PC-9 (cell line): ENCODE measurements at regions not wholly inside any gene's neighbourhood (a gene's known extent, or its start where the extent isn't known, plus 50 kb on each side); places are given as distances from the start of the nearest gene placed in this dataset.

Experiments
- BruUV-seq: library from RNA; stranded (reverse); fragments of 400-500 nt; replicated peaks from 2 replicates; lab custom pipeline; 2021; lab: Mats Ljungman, UMichigan
- CTCF ChIA-PET: fragments of 300-600 bp; sonication (Branson Sonifier 250); formaldehyde crosslinking; loops from one replicate; lab custom pipeline; 2022; ENCODE audit warnings: antibody characterized with exemption; lab: Charles Lee
- POLR2A ChIA-PET: fragments of 300-600 bp; sonication (Branson Sonifier 250); formaldehyde crosslinking; loops from one replicate; lab custom pipeline; 2022; ENCODE audit warnings: antibody characterized with exemption; ENCODE audit not compliant: unreplicated experiment; lab: Charles Lee
- DNase-seq, 2 experiments: peaks; one replicate each; pipeline versions ENCODE4 v3.0.0 to v3.0.0-alpha.2; 2015 to 2022; ENCODE audit warnings: mixed read lengths in 1 of 2
- H2AFZ ChIP-seq: fragments of 200-600 bp; sonication (generic); 2 replicates; pipeline ENCODE4 v1.8.1; 2017; ENCODE audit warnings: antibody characterized with exemption
- H3F3A ChIP-seq: fragments of 200-600 bp; sonication (generic); 2 replicates; pipeline ENCODE4 v1.8.1; 2017; ENCODE audit warnings: antibody characterized with exemption, mild to moderate bottlenecking, low read depth; ENCODE audit not compliant: insufficient read depth
- H3K27ac ChIP-seq: fragments of 200-600 bp; sonication (generic); 2 replicates; pipeline ENCODE4 v1.6.1; 2016; ENCODE audit warnings: mixed run types
- H3K27me3 ChIP-seq: fragments of 200-600 bp; sonication (generic); 2 replicates; pipeline ENCODE4 v1.6.1; 2016; ENCODE audit warnings: low read depth, mixed run types; ENCODE audit not compliant: insufficient read depth
- H3K36me3 ChIP-seq: fragments of 200-600 bp; sonication (generic); 2 replicates; pipeline ENCODE4 v1.6.1; 2016; ENCODE audit warnings: low read depth, mixed run types
- H3K4me1 ChIP-seq: fragments of 200-600 bp; sonication (generic); replicated peaks from 2 replicates; pipeline ENCODE4 v1.6.1; 2016; ENCODE audit warnings: mixed run types; ENCODE audit not compliant: insufficient read depth
- H3K4me2 ChIP-seq: fragments of 200-600 bp; sonication (generic); 2 replicates; pipeline ENCODE4 v1.6.1; 2017; ENCODE audit warnings: mixed run types
- H3K4me3 ChIP-seq: fragments of 200-600 bp; sonication (generic); 2 replicates; pipeline ENCODE4 v1.6.1; 2016; ENCODE audit warnings: mixed run types
- H3K79me2 ChIP-seq: fragments of 200-600 bp; sonication (generic); 2 replicates; pipeline ENCODE4 v1.6.1; 2017; ENCODE audit warnings: low read depth, mixed run types
- H3K9me2 ChIP-seq: fragments of 200-600 bp; sonication (generic); 2 replicates; pipeline ENCODE4 v1.8.1; 2017; ENCODE audit warnings: mild to moderate bottlenecking; ENCODE audit not compliant: insufficient read depth
- H3K9me3 ChIP-seq: fragments of 200-600 bp; sonication (generic); 2 replicates; pipeline ENCODE4 v1.8.1; 2016; ENCODE audit warnings: low read depth; ENCODE audit not compliant: insufficient read depth
- H4K20me1 ChIP-seq: fragments of 200-600 bp; sonication (generic); 2 replicates; pipeline ENCODE4 v1.8.1; 2017; ENCODE audit not compliant: insufficient read depth
- CTCF ChIP-seq: fragments of 200-600 bp; sonication (generic); conservative IDR thresholded peaks from 2 replicates; pipeline ENCODE4 v1.6.1; 2017; ENCODE audit warnings: mixed run types, antibody characterized with exemption, mild to moderate bottlenecking, moderate library complexity
- EZH2 ChIP-seq: fragments of 200-600 bp; sonication (generic); IDR thresholded peaks from 2 replicates; pipeline ENCODE4 v1.8.0; 2017; ENCODE audit warnings: antibody characterized with exemption, low read depth
- intact Hi-C: fragments of 100-400 bp; cut with micrococcal nuclease; formaldehyde crosslinking; loops from one replicate; pipeline ENCODE4 v1.10.0; 2022; ENCODE audit not compliant: unreplicated experiment

- POLR2A ChIA-PET, result no interaction called here
- Histone ChIP-seq H3K4me2 (no peak overlapping the region), H2AFZ (no peak overlapping the region), H3F3A (peaks cover 15% of the 10 kb centered on the region), H3K4me1 (peaks cover 18% of the 10 kb centered on the region), H3K9me2 (no peaks in the 10 kb centered on the region), H4K20me1 (no peaks in the 10 kb centered on the region), H3K79me2 (no peaks in the 10 kb centered on the region), H3K9me3 (peaks cover 4% of the 10 kb centered on the region), H3K27ac (no peak overlapping the region), H3K27me3 (no peaks in the 10 kb centered on the region), H3K4me3 (no peak overlapping the region), H3K36me3 (no peaks in the 10 kb centered on the region)
- CTCF ChIA-PET, result no interaction called here
- TF ChIP-seq CTCF (no peak), EZH2 (no peak)
- no peak for DNase-seq
- BruUV-seq, result no TSS peak
- intact Hi-C loops, result no loop called here
Observed at GRCh38 chr2:173654896-173655265, 300.2 kb downstream of the CDCA7 start.

- no peak for DNase-seq
- intact Hi-C loops, result no loop called here
Observed at GRCh38 chr2:173656086-173656485, 301.4 kb downstream of the CDCA7 start.

GRCh38 chr2:173657996-173658717 lies 303.5 kb downstream of the CDCA7 start:
- intact Hi-C loops, result no loop called here
- no TSS peak for BruUV-seq
- H3K9me2 ChIP-seq, result no peaks in the 10 kb centered on the region
- no peaks in the 10 kb centered on the region; the same call in 1 of the 2 replicates for H3K27me3 ChIP-seq
- peaks cover 5% of the 10 kb centered on the region for H3K4me1 ChIP-seq
- peaks cover 4% of the 10 kb centered on the region for H3F3A ChIP-seq
- H4K20me1 ChIP-seq, result no peaks in the 10 kb centered on the region
- H3K9me3 ChIP-seq, result peaks cover 4% of the 10 kb centered on the region; the same call in 1 of the 2 replicates
- POLR2A ChIA-PET, result no interaction called here
- H3K79me2 ChIP-seq, result no peaks in the 10 kb centered on the region
- no peak overlapping the region for H2AFZ ChIP-seq
- no peak overlapping the region for H3K4me3 ChIP-seq
- CTCF ChIA-PET, result no interaction called here
- H3K4me2 ChIP-seq, result no peak overlapping the region
- DNase-seq, result peak in 1 of 2 experiments; percentile 39
- no peaks in the 10 kb centered on the region for H3K36me3 ChIP-seq
- TF ChIP-seq CTCF (no peak), EZH2 (no peak)
- H3K27ac ChIP-seq, result no peak overlapping the region

More at GRCh38 chr2:173656086-173656485, 301.4 kb downstream of the CDCA7 start:
- no peaks in the 10 kb centered on the region for H4K20me1 ChIP-seq
- CTCF ChIA-PET, result no interaction called here
- no peaks in the 10 kb centered on the region for H3K9me2 ChIP-seq
- TF ChIP-seq EZH2 (no peak), CTCF (no peak)
- peaks cover 15% of the 10 kb centered on the region for H3F3A ChIP-seq
- H3K79me2 ChIP-seq, result no peaks in the 10 kb centered on the region
- peaks cover 4% of the 10 kb centered on the region for H3K9me3 ChIP-seq
- POLR2A ChIA-PET, result no interaction called here
- no TSS peak for BruUV-seq
- H3K4me2 ChIP-seq, result no peak overlapping the region
- no peak overlapping the region for H2AFZ ChIP-seq
- H3K27me3 ChIP-seq, result no peaks in the 10 kb centered on the region
- H3K36me3 ChIP-seq, result no peaks in the 10 kb centered on the region
- peaks cover 18% of the 10 kb centered on the region for H3K4me1 ChIP-seq
- H3K4me3 ChIP-seq, result no peak overlapping the region
- no peak overlapping the region for H3K27ac ChIP-seq
